Hypothalamus (tissue), 51 donors: ENCODE measurements at regions not wholly inside any gene's neighbourhood (a gene's known extent, or its start where the extent isn't known, plus 50 kb on each side); places are given as distances from the start of the nearest gene placed in this dataset.

ENCODE experiments used
- DNase-seq, 51 donors: peaks; one replicate each; lab custom pipeline; 2025; lab: John Stamatoyannopoulos, UW

GRCh38 chr2:118622913-118623312, 224.5 kb downstream of the EN1 start:
- DNase-seq = no peak

- DNase-seq = no peak
Measured at GRCh38 chr2:118622108-118622507, 225.3 kb downstream of the EN1 start.

- DNase-seq = no peak
Measured at GRCh38 chr2:118618279-118618678, 229.2 kb downstream of the EN1 start.

GRCh38 chr2:118616432-118616831, 231.0 kb downstream of the EN1 start:
- no peak for DNase-seq

- no peak for DNase-seq
Measured at GRCh38 chr2:118614841-118615271, 232.6 kb downstream of the EN1 start.

GRCh38 chr2:118613737-118614136, 233.7 kb downstream of the EN1 start:
- DNase-seq = no peak

GRCh38 chr2:118611691-118612090, 235.8 kb downstream of the EN1 start:
- DNase-seq = no peak

GRCh38 chr2:118609138-118609537, 238.3 kb downstream of the EN1 start:
- DNase-seq = no peak

- DNase-seq = no peak
Measured at GRCh38 chr2:118607641-118608040, 239.8 kb downstream of the EN1 start.

GRCh38 chr2:118604811-118605210, 242.6 kb downstream of the EN1 start:
- no peak for DNase-seq

GRCh38 chr2:118604371-118604770, 243.1 kb downstream of the EN1 start:
- DNase-seq = no peak

- no peak for DNase-seq
Measured at GRCh38 chr2:118599141-118599540, 248.3 kb downstream of the EN1 start.

GRCh38 chr2:118596620-118597019, 250.8 kb downstream of the EN1 start:
- DNase-seq = no peak

GRCh38 chr2:118593257-118593656, 254.2 kb downstream of the EN1 start:
- no peak for DNase-seq

- DNase-seq = no peak
Measured at GRCh38 chr2:118591223-118591622, 256.2 kb downstream of the EN1 start.

GRCh38 chr2:118589721-118590120, 257.7 kb downstream of the EN1 start:
- DNase-seq = no peak

- DNase-seq = no peak
Measured at GRCh38 chr2:118588850-118589249, 258.6 kb downstream of the EN1 start.

- no peak for DNase-seq
Measured at GRCh38 chr2:118586312-118586711, 261.1 kb downstream of the EN1 start.

- DNase-seq = no peak
Measured at GRCh38 chr2:118584877-118585276, 262.6 kb downstream of the EN1 start.

- no peak for DNase-seq
Measured at GRCh38 chr2:118584062-118584749, 263.2 kb downstream of the EN1 start.

GRCh38 chr2:118582058-118582457, 265.4 kb downstream of the EN1 start:
- no peak for DNase-seq

GRCh38 chr2:118580651-118581050, 266.8 kb downstream of the EN1 start:
- DNase-seq = no peak

- no peak for DNase-seq
Measured at GRCh38 chr2:118580107-118580506, 267.3 kb downstream of the EN1 start.
